ENCODE measurements at regions not wholly inside any gene's neighbourhood (a gene's known extent, or its start where the extent isn't known, plus 50 kb on each side); places are given as distances from the start of the nearest gene placed in this dataset.

DNA sequence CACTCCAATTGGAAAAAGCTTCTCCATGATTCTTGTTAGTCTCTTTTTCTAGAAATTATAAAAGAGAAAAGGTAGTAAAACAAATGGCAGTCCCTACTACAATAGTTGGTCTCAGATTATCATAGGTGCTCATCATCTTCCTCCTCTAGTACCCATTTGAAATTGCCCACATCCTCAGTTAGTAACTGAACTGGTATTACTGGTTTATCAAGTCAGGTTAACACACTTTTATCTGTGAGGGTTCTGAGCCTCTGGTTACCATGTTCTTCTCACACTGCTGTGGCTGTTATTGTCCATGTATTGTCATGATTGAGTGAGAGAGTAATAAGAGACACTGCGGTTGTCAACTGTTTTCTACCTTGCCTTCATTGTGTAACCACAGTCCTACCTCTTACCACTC is 901.7 kb downstream of the TLE1 start:
- TF ChIP-seq, protein P1, sequence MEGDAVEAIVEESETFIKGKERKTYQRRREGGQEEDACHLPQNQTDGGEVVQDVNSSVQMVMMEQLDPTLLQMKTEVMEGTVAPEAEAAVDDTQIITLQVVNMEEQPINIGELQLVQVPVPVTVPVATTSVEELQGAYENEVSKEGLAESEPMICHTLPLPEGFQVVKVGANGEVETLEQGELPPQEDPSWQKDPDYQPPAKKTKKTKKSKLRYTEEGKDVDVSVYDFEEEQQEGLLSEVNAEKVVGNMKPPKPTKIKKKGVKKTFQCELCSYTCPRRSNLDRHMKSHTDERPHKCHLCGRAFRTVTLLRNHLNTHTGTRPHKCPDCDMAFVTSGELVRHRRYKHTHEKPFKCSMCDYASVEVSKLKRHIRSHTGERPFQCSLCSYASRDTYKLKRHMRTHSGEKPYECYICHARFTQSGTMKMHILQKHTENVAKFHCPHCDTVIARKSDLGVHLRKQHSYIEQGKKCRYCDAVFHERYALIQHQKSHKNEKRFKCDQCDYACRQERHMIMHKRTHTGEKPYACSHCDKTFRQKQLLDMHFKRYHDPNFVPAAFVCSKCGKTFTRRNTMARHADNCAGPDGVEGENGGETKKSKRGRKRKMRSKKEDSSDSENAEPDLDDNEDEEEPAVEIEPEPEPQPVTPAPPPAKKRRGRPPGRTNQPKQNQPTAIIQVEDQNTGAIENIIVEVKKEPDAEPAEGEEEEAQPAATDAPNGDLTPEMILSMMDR (IDR thresholded peaks at IDR 0.05 in 4 of 5, conservative IDR thresholded peaks at IDR 0.05 in 1 of 5): no peak
- TF ChIP-seq POLR2A (IDR thresholded peaks at IDR 0.05): no peak
